ENCODE measurements at regions not wholly inside any gene's neighbourhood (a gene's known extent, or its start where the extent isn't known, plus 50 kb on each side); places are given as distances from the start of the nearest gene placed in this dataset.

DNA sequence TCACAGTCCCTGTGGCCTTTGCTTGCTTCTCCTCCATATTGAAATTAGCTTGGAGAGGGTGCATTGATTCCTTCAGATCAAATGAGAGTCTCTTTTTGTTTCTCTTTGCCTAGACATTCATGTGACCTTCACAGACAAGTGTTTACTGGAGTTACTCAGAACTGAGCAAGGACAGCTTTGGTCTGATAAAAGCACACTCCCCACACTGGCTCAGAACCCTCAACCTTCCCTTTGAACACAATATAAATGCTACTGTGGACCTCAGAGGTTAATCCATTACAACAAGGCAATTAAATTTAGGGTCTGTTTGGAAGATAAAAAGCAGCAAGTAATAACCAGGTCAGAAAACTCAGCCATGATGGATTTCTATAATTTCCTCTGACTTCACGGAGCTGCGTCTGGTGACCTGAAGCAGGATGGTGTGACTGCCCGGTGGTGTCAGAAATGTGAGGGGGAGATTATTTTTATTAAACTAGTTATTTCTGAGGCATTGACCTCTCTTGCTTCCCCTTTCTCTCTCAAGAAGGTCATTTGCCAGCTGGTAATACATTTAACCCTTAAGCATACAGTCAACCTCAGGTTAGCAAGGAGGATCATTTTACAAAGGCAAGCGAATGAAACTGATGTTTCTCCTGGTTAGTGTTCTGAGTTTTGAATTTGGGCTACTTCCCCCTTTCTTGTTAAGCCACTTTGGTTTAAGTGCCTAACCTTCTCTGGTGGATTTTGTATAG is 208.2 kb downstream of the CLIC5 start:
- TF ChIP-seq, protein P1, sequence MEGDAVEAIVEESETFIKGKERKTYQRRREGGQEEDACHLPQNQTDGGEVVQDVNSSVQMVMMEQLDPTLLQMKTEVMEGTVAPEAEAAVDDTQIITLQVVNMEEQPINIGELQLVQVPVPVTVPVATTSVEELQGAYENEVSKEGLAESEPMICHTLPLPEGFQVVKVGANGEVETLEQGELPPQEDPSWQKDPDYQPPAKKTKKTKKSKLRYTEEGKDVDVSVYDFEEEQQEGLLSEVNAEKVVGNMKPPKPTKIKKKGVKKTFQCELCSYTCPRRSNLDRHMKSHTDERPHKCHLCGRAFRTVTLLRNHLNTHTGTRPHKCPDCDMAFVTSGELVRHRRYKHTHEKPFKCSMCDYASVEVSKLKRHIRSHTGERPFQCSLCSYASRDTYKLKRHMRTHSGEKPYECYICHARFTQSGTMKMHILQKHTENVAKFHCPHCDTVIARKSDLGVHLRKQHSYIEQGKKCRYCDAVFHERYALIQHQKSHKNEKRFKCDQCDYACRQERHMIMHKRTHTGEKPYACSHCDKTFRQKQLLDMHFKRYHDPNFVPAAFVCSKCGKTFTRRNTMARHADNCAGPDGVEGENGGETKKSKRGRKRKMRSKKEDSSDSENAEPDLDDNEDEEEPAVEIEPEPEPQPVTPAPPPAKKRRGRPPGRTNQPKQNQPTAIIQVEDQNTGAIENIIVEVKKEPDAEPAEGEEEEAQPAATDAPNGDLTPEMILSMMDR (IDR thresholded peaks at IDR 0.05): no peak
- TF ChIP-seq POLR2A (IDR thresholded peaks at IDR 0.05): no peak
